Stimulated activated CD8-positive, alpha-beta memory T cell treated with anti-CD3 and anti-CD28 coated beads, Interleukin-12 subunit alpha, Interleukin-12 subunit beta, amount 100 ng/mL, for 4 hours (primary cell): ENCODE measurements at regions not wholly inside any gene's neighbourhood (a gene's known extent, or its start where the extent isn't known, plus 50 kb on each side); places are given as distances from the start of the nearest gene placed in this dataset.

Source experiments
- DNase-seq: peaks from one replicate; pipeline ENCODE4 v3.0.0-alpha.2; 2020; ENCODE audit warnings: low read depth

DNA sequence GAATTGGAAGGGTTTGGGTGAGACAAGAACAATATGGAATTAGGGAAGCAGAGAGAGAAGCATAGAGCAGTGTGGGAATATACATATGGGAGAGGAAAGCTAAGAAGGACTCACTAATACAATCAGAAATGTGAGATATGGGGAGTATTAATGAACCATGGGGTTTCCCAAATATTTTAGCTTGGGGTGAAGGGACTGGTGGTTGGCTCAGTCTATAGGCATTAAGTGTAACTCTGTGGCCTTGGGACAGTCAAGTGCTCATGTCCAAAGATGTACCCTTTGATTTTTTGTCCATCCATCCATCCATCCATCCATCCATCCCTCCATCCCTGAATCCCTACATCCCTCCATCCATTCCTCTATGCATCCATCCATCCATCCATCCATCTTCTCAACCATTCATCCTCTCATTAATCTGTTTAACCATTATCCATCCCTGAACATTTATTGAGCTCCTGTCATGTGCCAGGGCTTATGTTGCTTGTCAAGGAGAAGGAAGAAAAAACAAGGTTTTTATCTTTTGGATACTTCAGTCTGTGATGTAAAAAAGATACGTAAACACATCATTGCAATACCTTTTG, 263.4 kb upstream of the CHD6 start:
- no peak for DNase-seq

DNA sequence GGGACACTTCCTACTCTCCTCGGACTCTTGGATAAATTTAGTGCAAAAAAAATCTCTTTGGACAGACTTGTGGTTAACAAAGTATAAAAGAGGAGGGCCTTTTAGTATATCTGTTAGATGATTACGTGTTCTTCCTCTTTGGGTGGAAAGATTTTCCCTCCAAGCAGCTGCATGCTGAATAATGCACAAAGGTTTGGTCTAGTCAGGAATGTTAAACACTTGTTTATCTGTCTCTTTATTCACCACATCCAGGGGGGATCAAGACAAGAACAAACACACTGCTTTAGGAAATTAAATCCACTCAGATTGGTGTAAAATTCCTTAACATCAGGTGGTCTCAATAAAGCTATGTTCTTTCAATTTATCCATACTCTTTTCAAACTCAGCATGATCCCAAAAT, 260.9 kb upstream of the CHD6 start:
- no peak for DNase-seq

DNA sequence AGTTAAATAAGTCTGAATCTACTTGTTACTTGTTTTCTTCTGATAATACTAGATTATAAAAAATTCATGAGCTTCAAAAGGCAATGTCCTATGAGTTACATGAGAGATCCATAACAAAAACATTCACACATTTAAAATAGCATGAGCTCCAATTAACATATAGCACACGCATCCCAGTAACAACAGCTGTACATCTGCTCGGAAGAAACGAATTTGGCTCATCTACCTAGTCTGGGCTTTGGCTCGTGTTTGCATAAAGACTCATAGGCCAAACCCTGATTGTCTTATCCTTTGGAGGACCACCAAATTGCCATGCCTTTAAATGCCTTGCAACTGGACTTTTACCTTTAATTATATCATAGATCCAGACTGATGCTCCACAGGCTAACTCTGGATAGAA, 259.7 kb upstream of the CHD6 start:
- no peak for DNase-seq

DNA sequence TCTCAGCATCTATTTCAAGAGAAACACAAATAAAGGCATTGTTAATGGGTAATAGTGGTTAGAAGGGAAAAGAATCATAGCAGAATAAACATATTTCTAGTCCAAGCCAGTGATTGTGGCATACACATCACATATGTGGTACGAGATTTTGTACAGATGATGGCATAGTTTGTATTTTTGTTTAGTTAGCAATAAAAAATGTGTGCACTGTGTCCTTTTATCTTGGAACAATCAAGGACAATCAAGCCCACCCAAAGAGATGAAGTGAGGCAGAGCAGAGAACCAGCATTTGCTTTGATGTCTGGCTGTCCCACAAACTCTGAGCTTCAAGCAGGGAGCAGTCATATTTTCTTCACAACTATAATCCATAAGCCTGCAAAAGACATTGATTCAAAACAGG, 256.5 kb upstream of the CHD6 start:
- DNase-seq: no peak

GRCh38 chr20:41872930-41873329, 254.8 kb upstream of the CHD6 start:
- no peak for DNase-seq

- DNase-seq: no peak
Measured at GRCh38 chr20:41870869-41871462, 252.8 kb upstream of the CHD6 start.

DNA sequence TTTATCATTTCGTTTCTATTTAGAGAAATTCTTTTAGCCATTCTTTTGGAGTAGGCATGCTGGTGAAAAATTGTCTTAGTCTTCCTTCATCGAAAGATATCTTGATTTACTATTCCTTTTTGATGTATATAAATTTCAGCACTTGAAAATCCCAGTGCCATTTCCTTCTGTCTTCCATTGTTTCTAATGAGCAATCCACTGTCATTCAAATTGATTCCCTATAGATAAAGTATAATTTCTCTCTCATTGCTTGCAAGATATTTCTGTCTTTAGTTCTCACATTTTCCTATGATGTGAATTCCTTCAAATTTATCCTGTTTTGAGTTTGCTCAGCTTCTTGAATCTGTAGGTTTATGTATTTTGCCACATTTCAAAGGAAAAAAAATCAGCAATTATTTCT, 251.1 kb upstream of the CHD6 start:
- DNase-seq: no peak

- no peak for DNase-seq
Measured at GRCh38 chr20:41865938-41866337, 247.8 kb upstream of the CHD6 start.

DNA sequence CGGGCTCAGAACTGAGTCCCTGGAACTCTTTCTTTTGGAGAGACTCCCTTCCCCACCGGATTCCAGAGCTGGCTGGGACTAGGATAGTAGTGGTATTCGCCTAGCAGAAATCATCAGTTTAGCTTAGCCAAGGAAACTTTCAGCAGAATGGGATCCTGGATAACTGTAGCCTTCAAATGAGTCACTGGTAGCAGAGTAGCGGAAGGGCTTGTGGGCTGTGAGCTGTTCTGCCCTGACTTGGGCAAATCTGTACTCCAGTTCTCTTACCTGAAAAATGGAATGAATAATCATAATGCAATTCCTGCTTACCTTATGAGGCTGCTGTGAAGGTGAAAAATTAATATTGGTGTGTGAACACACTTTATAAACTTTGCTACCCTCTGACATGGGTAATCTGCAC, 244.3 kb upstream of the CHD6 start:
- no peak for DNase-seq

- DNase-seq: no peak
Measured at GRCh38 chr20:41861772-41862422, 243.7 kb upstream of the CHD6 start.

GRCh38 chr20:41854765-41855164, 236.6 kb upstream of the CHD6 start:
- no peak for DNase-seq

- DNase-seq: no peak
Measured at GRCh38 chr20:41853806-41854205, 235.6 kb upstream of the CHD6 start.

DNA sequence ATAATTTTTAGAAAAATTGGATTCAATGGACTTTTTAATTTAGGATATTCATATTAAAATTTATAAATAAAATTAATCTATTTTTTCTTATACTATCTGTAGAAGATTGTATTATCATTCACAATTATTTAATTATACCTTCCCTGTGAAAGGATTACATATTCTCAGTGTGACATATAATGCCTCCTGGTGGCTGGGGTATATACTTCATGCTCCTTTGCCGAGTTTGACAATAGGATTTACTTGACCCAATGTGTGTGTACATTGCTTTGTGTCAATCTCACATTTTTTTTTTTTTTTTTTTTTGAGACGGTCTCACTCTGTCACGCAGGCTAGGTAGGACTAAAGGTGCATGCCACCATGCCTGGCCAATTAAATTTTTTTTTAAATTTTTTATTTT, 230.0 kb upstream of the CHD6 start:
- DNase-seq: no peak

DNA sequence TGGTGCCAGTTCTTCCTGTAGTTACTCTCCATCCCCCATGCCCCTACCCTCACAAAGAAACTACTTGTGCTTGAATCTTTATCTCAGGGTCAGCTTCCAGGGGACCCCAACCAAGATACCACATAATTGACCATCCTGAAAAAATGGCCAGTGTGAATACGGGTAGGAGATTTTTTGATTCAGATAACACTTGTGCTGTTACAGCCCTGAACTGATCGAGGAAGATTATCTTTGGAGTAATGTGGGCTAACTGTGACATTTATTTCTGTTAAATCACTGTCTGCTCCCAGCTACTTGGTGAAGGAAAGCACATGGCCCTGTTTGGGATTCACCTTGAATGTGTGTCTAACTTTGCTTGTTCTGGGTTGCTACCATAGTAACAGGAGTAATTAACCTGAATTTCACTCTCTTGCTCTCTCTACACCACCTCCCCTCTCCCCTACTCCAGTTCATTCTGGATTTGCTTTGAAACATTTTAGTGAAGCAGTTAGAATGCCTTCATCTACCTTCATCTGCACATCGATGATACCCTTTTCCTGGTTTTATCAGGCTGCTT, 219.6 kb upstream of the CHD6 start:
- no peak for DNase-seq

GRCh38 chr20:41833739-41834138, 215.6 kb upstream of the CHD6 start:
- no peak for DNase-seq

DNA sequence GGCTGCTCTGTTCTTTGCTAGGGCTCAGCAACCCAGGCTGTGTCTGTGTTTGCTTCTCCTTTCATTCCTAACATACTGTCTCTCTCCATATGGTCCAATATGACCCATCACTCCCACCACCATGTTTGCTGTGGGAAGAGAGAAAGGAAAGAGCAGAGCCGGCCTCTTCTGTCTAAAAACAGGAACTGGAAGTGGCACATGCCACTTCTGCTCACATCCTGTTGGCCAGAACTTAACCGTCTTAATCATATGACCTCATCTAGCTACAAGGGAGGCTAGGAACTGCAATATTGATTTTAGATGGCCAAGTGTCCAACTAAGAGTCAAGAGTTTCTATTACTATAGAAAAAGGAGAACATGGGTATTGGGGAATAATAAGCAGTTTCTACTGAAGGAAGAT, 212.5 kb upstream of the CHD6 start:
- DNase-seq: no peak

DNA sequence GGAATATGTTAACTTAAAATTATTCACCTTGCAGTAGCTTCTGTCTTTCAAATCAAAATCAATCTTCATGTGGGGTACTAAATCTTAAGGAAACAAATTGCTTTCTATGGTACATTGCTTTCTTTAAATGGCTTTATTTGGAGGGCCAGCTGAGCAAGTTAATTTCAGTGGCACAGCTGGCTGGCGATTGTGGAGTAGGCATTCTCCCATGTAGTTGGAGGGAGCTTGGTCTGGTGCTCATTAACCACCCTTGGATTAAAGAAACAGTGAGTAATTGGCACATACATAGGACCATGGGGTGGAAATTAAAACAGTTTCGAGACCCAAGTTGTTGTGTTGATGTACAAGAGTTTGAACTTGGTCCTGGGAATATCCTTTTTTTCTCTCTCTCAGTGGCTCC, 201.3 kb upstream of the CHD6 start:
- no peak for DNase-seq

DNA sequence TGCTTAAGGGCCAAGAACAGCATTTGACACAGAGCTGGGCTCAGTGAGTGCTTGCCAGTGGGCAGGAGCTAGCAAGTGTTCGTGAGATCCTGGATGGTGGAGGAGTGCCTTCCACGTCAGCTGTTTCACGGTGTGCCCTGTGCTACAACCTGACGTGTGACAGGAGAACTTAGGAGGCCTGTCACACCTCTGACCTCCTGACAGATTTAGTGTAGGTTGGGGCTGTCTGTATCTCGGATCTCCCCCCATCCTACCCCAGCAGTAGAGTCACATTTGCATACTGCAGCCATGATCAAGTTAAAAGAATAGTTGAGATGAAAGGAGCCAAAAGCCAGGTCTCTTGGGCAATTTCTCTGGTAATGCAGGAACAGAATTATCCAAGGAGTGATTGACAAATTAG, 200.8 kb upstream of the CHD6 start:
- no peak for DNase-seq

DNA sequence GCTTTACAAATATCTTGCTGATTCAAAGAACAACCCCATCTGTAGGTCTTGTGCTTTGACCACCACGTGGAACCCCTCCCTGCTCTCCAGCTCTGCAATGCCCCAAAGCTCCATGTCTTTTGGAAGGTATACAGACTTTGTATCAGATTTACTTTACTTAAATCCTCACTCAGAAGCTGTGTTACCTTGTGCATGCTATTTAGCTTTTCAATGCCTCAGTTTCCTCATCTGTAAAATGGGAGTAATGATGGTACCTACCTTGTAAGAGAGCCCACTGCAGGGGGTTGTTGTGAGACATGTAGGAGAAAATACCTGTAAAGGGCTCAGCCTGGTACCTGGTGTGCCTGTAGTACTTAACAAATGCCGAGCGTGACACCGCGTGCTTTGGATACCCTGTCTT, 200.2 kb upstream of the CHD6 start:
- DNase-seq: no peak

DNA sequence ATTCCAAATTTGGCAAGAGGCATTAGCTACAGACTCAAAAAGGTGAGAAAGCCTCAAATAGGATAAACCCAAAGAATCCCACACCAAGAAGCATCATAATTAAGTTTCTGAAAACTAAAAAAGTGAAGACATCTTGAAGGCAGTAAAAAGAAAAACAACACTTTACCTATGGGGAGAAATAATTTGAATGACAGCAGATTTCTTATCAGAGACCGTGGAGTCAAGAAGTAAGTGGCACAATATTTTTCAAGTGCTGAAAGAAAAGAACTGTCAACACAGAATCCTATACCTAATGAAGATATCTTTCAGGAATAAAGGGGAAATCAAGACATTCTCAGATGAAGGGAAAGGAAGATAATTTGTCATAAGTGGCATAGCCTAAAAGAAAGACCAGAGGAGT, 193.3 kb upstream of the CHD6 start:
- DNase-seq: no peak

DNA sequence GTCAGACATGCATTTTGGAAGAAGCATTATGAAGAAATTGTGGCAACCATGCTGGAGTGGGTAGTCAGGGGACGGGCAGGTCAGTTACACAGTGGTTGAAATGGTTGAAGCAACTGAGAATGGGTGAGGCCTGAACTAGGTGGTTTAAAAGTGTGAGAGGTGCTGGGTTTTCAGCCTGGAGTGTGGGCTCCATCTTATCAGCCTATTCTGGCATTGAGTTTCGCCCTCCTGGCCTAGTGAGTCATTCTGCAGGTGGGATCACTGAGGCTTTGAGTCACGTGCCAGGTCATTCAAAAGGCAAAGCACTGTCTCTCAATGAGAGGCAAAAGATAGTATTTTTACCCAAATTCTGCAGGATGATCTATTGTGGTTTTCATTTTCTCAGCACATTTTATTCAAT, 181.9 kb upstream of the CHD6 start:
- no peak for DNase-seq

DNA sequence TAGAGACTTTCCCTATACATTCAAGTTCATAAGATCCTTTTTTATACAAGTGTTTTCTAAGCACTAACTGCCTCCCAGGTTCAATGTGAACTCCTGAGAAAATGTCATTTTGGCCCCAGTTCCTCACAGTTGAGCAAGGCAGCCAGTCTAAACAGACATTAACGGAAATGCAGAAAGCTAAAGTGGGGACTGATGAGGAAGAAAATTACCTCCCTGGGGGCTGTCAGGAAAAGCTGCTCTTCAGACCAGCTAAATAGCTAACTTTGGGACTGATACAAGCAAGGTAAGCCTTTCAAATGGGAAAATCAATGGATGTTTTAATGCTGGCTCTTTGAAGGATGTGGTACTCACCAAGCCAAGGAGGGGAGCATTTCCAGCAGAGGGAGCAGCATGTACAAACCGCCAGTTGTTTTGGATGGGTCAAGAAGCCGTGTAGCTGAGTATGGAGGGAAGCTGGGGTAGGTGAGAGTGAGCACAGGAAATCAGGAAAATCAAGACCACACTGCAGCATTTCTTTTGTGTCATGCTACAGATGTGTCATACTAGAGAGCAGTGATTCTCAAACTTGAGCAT, 180.8 kb upstream of the CHD6 start:
- DNase-seq: no peak

DNA sequence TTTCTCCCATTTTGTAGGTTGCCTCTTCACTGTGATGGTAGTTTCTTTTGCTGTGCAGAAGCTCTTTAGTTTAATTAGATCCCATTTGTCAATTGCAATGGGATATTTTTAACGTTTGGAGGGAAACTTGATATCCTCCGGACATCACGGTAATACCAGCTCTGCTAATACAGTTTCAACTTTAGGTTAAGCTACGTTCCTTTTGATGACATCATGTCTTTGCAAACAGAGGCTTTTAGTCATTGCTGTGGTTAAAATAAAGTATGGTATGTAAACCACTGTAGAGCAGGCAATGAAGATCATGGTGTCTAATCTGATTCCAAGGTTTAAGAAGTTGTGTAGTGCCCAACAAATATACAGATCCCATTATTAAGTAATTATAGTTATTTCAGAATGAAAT, 168.0 kb upstream of the CHD6 start:
- DNase-seq: no peak
